Germinal center (tissue), 1 donor: ENCODE measurements at regions not wholly inside any gene's neighbourhood (a gene's known extent, or its start where the extent isn't known, plus 50 kb on each side); places are given as distances from the start of the nearest gene placed in this dataset.

Experiments used
- DNase-seq: peaks from one replicate; pipeline ENCODE4 v3.0.0; 2012; ENCODE audit warnings: mixed read lengths, low spot score

- no peak for DNase-seq
Observed at GRCh38 chr14:101026341-101026740, 122.8 kb upstream of the RTL1 start.

- no peak for DNase-seq
Observed at GRCh38 chr14:101027291-101027690, 123.8 kb upstream of the RTL1 start.

- no peak for DNase-seq
Observed at GRCh38 chr14:101027966-101028365, 124.4 kb upstream of the RTL1 start.

GRCh38 chr14:101028971-101029667 lies 125.6 kb upstream of the RTL1 start:
- no peak for DNase-seq

DNA sequence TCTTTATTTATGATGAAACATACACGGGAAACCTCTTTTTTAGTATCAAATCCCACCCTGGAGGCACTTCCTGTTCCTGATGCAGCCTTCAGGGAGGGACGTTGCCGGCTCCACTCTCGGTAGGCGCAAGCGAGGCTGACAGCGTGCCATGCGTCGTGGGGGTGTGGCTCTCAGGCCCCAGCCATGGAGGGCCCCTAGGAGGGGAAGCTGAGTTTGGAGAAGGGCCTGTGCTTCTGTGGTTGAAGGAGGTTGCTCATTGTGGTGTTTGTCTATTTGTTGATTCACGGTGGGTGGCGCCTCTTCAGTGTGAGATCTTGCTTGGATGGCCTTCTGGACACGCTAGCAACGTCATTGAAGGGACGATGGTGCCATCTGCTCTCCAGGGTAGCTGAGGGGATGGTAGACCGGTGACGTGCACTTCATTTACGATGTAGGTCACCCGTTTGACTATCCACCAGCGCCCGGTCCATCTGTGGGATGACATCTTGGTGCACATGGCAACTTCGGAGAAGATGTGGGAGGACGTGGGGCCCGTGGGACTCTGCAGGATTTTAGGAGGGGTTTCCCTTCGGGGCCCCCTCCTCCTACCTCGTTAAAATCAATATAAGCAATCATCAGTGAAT lies 126.3 kb upstream of the RTL1 start:
- DNase-seq = no peak

GRCh38 chr14:101030586-101030985 lies 127.1 kb upstream of the RTL1 start:
- no peak for DNase-seq

DNA sequence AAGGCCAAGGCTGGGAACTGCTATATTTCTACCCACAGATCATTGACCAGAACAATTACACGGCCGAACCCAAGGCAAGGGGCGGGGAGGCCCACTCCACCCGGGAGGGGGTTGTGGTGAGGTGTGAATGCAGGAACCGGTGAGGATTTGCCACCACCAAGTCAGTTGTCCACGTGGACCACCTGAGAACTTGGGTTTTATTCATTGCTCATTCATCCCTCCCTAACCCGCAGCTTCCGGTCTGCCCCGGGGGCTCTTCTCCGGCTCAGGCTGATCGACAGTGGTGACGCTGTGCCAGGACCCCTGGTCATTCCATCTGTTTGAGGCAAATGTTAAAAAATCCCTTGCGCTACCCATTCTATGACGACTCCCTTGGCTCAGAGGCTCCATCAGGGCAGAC lies 127.7 kb upstream of the RTL1 start:
- no peak for DNase-seq

DNA sequence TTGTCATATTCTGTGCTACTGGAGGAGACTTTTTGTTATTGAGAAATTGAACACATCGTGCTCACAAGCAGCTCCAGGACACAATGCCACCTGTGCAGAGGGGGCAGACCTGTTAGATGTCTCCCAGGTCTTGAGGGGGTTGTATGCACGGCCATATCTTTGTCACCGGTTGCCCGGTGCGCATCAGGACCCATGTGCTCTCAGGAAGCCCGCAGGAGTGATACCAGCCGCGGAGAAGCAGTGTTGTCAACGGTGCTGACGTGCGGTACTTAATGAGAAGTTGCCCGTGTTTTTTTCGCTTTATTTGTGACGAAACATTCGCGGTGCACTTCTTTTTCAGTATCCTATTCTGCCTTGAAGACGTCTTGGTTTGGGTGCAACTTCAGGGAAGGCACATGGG lies 128.2 kb upstream of the RTL1 start:
- DNase-seq = no peak

- no peak for DNase-seq
Observed at GRCh38 chr14:101032433-101032832, 128.9 kb upstream of the RTL1 start.

- no peak for DNase-seq
Observed at GRCh38 chr14:101033006-101033405, 129.5 kb upstream of the RTL1 start.

DNA sequence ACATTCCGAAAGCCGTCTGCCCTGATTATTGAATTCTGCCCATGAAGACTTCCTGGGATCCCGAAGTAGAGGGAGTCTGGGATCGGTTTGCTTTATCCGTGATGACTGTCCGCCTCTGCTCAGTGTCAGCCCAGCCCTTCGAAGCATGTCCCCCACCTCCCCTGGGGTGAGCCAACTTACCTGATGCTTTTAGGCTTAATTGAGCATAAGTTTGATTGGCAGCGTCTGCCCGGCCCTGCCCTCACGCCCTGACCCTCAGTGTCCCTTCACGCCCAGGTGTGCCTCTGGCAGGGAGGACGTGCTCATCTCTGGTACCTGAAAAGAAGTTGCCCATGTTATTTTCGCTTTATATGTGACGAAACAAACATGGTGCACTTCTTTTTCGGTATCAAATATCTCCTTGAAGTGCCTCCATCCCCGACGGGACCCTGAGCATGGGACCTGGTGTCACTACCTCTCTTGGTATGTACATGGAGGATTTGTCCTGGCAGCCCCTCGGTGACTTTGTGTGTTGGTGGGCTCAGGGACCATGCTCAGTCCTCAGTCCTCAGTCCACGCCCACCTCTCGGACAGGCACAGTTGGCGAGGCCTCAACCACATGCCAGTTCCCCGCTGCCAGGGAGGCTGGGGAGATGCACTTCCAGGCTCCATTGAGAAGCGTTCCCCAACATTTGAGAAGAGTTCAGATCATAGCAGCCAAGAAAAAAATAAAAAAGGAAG lies 130.1 kb upstream of the RTL1 start:
- no peak for DNase-seq

GRCh38 chr14:101034986-101035385 lies 131.5 kb upstream of the RTL1 start:
- no peak for DNase-seq

GRCh38 chr14:101035466-101036225 lies 132.1 kb upstream of the RTL1 start:
- DNase-seq = no peak

DNA sequence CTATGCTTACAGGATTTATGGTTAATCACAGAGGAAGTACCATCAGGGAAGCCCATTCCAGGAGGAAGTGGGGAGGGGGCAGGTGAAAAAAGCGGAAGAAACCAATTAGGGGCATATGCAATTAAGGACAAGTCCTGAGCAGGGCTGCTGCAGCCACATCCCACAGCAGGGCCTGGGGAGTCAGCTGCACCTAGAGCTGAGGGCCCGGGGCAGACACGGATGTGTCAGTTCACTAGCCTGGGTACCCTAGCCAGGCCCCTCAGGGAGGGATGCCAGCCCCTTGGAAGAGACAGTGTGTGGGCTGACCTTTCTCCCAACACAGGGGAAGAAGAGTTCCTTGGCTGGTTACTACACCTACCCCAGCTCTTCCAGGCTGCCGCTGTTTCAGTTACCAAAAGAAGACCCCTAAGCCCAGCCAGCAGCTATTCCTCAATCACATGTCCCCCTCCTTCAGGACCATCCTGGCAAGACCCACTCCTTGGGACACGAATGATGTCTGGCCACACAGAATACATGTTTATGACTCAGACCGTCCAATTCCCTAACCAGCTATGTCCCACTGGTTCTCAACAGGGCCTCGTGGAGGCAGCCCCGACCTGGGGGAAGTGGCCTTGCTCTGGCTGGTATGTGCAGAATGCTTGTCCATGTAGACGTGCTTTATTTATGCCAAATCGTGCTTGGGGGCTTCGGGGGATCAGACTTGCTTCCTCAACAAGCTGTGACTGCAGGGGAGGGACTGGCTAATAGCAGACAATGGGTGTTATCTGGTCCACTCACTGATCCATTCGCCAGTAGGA lies 133.7 kb upstream of the RTL1 start:
- no peak for DNase-seq

DNA sequence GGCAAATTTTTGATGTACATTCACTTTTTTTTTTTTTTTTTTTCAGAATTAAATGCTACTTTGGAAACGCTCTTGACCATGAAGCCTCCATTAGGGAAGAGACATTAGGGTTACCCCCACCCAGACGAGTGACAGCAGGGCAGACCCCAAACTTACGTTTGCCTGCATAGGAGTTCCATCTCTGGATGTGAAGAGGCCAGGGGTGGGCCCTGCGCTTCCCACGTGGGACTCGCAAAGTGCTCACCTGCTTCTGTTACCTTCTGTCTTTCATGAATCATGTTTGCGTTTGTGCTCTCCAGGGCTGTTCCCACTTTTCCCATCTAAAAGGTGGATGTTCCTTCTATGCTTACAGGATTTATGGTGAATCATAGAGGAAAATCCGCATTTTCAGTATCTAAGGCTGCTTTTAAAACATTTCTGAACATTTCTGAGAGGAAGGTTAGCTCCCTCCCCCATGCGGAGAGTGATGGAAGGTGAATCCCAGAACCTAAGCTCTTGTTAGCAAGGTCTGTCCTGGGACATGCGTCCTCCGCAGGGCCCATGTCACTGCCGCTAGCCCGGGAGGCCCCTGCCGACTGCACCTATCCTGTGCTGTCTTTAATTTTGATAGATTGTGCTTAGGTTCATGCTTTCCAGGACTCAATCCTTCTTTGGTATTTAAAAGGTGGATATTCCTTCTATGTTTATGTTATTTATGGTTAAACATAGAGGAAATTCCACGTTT lies 135.7 kb upstream of the RTL1 start:
- no peak for DNase-seq

DNA sequence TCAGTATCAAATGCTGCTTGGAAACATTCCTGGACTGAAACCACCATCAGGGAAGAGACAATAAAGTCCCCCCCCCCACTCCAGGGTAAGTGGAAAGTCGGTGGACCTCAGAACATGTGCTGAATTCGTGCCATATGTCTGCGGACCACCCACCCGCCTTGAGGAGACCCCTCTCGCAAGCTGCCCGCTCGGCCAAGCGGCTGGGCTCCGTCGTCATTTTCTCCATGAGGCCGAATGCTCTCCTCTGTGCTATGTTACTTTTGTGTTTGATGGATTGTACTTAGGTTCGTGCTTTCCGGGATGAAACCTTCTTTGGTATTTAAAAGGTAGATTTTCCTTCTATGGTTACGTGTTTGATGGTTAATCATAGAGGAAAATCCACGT lies 136.2 kb upstream of the RTL1 start:
- DNase-seq = no peak

DNA sequence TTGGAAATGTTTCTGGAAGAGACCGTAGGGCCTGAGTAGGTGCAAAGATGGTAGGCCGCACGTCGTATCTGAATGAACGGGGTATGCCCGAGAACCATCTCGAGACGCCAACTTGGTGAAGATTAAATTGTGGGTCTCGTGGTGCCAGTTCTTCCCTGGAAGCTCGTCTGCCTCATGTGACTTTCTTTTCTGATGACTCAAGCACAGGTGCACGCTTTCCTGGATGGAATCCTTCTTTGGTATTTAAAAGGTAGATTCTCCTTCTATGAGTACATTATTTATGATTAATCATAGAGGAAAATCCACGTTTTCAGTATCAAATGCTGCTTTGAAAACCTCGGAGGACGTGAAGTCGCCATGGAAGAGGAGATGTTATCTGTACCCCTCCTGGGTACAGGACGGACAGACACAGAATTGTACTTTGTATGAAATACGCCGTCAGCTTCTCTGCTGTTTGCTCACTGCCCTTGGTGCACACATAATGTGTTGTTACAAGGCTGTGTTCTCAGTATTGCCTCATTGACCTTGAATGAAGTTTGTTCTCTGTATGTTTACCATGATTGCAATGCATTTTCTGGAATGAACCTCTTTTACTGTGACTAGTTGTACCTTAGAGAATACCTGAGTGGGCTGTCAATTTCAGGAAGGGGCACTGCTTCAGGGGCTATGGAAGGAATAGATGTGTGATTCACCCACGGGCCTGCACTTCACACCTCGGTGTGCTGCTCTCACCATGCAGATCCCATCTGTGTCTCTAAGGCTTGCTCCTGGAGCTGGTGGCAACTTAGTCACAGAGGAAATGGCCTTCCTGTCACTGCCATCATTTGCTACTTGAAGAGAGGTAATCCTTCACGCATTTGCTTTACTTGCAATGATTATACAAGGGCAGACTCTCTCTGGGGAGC lies 137.3 kb upstream of the RTL1 start:
- no peak for DNase-seq

GRCh38 chr14:101043891-101044290 lies 140.4 kb upstream of the RTL1 start:
- no peak for DNase-seq

DNA sequence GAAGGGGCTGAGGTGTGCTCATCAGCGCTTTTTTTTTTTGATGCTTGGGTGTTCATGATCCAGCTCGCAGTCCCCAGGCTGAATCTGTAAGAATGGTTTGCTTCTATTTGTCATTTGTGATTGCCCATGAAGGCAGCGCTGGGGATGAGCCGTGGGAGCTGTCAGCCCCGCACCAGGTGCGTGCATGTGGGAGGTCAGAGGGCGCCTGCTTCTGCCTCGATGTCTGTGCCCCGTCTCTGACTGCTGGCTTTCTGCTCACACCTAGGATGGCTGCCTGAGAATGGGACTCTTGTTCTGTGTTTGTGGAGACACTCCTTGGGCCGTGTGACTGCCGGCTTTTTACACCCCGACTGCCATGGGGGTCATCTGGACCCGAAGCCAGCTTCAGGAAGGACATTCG lies 141.2 kb upstream of the RTL1 start:
- no peak for DNase-seq

- no peak for DNase-seq
Observed at GRCh38 chr14:101045511-101045910, 142.0 kb upstream of the RTL1 start.
